Testis (tissue), 2 donors: ENCODE measurements at regions not wholly inside any gene's neighbourhood (a gene's known extent, or its start where the extent isn't known, plus 50 kb on each side); places are given as distances from the start of the nearest gene placed in this dataset.

Experiments
- DNase-seq: peaks from one replicate; pipeline ENCODE4 v3.0.0-alpha.2; 2019
- H3K27ac ChIP-seq, 2 donors: fragments of 200-600 bp; sonication (generic); one replicate each; pipeline ENCODE4 v1.5.1; 2019
- H3K27me3 ChIP-seq: fragments of 200-600 bp; sonication (generic); one replicate; pipeline ENCODE4 v1.5.1; 2019
- H3K36me3 ChIP-seq: fragments of 200-600 bp; sonication (generic); one replicate; pipeline ENCODE4 v1.5.1; 2017; ENCODE audit warnings: low read depth; ENCODE audit errors: missing control alignments
- H3K4me1 ChIP-seq: fragments of 200-600 bp; sonication (generic); one replicate; pipeline ENCODE4 v1.5.1; 2019
- H3K4me3 ChIP-seq, 2 donors: fragments of 200-600 bp; sonication (generic); one replicate each; pipeline ENCODE4 v1.5.1; 2017 to 2019
- H3K9me3 ChIP-seq: fragments of 200-600 bp; sonication (generic); one replicate; pipeline ENCODE4 v1.5.1; 2017
- POLR2A ChIP-seq: fragments of 450-650 bp; IDR thresholded peaks from one replicate; pipeline ENCODE4 v1.6.1; 2017; ENCODE audit warnings: antibody characterized with exemption, mild to moderate bottlenecking, moderate library complexity
- WGBS, 2 donors: methylation state at CpG; one replicate each; pipeline ENCODE4 v1.1.5; 2018; 5-methylcytosine and 5-hydroxymethylcytosine counted together
- intact Hi-C: fragments of 100-400 bp; cut with DNase I; formaldehyde crosslinking; loops from one replicate; pipeline ENCODE4 v1.15.1; 2023; ENCODE audit warnings: low total_unique reads
- small RNA-seq, 2 donors: library from RNA; depleted of rRNA; stranded (forward); fragments of <200 nt; gene quantifications; one replicate each; pipeline ENCODE3, GENCODE V24; 2016
- TF ChIP-seq, protein P1 (sequence below), 3 experiments: fragments of 450-650 bp in 2 of 3; fragments of 200-600 bp in 1 of 3; sonication (generic) in 1 of 3; IDR thresholded peaks; one replicate each; pipeline ENCODE4 v1.5.1; 2016 to 2019; ENCODE audit warnings: antibody characterized with exemption in 3 of 3, mild to moderate bottlenecking in 2 of 3, moderate library complexity in 1 of 3

DNA sequence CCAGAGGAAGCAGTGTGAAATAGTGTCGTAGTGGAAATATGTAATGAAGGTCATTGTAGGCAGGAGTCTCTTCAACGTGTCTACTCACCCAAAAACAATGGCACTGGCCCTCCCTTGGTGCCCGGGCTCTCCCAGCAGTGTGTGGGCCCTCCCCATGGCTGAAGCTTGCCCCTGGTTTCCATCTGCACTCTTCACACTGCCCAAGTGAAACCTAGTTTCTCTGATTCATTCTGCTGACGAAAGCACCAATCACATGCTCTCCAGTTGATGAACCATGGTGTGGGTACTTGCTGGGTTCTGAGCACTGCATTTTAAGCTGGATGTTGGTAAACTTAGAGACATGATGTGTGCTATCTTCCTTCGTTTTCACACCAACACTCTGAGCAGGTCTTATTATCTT, 61.0 kb upstream of the AGBL1 start:
- no peak overlapping the region for H3K27ac ChIP-seq
- H3K36me3 ChIP-seq = no peaks in the 10 kb centered on the region
- WGBS, 2 donors = 65 to 66% methylated on average over 5 of the region's 5 CpGs
- H3K4me1 ChIP-seq = no peaks in the 10 kb centered on the region
- intact Hi-C loops = no loop called here
- H3K27me3 ChIP-seq = no peaks in the 10 kb centered on the region
- no peak overlapping the region for H3K4me3 ChIP-seq
- TF ChIP-seq POLR2A = no peak
- TF ChIP-seq, protein P1, sequence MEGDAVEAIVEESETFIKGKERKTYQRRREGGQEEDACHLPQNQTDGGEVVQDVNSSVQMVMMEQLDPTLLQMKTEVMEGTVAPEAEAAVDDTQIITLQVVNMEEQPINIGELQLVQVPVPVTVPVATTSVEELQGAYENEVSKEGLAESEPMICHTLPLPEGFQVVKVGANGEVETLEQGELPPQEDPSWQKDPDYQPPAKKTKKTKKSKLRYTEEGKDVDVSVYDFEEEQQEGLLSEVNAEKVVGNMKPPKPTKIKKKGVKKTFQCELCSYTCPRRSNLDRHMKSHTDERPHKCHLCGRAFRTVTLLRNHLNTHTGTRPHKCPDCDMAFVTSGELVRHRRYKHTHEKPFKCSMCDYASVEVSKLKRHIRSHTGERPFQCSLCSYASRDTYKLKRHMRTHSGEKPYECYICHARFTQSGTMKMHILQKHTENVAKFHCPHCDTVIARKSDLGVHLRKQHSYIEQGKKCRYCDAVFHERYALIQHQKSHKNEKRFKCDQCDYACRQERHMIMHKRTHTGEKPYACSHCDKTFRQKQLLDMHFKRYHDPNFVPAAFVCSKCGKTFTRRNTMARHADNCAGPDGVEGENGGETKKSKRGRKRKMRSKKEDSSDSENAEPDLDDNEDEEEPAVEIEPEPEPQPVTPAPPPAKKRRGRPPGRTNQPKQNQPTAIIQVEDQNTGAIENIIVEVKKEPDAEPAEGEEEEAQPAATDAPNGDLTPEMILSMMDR (IDR thresholded peaks at IDR 0.05) = no peak
- no peaks in the 10 kb centered on the region for H3K9me3 ChIP-seq
- DNase-seq = no peak

DNA sequence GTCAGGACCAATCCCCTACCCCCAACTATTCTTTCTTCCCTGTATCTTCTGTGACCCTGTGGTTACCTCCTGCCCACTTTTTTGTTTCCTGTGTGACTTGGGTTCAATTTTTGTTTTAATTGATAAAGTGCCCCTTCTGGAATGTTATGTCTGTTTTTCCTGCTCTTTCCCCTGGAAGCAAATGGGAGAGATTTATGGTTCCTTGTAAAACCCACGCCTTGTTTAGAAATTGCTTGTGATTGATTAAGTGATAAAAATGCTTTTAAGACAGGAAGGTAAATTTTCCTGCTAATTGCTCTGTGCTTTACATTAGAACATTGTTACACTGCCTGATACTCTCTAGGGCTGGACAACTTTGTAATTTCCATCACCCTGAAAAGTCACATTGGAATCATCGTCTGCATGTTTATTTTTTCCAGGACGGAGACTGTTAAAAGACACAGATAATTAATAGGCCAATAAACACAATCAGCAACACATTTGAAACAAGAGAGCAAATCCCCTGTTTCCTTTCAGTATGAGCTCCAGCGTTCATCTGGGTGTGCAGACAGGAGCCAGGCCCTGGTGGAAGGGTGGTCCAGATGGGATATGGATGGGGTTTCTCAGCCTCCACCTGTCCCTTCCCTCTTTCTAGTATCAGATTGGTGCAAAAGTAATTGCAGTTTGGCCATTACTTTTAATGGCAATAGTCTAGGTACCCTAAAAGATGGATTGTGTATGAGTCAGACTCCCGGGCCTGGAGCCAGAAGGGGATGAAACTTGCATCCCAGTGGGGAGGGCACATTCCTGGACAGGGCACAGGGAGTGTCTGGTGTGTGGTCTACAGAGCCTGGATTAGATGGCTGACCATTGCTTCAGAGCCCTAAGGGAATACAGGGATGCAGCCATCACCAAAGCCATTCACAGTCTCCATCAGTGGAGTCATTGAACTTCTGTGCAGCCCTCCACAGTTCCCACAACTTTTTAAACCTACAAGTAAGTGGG, 58.1 kb upstream of the AGBL1 start:
- 43% methylated on average over 5 of the region's 5 CpGs for WGBS, 2 donors
- no peak for DNase-seq
- no peak overlapping the region for H3K4me3 ChIP-seq
- no peak overlapping the region for H3K27ac ChIP-seq
- intact Hi-C loops = no loop called here
- H3K9me3 ChIP-seq = no peaks in the 10 kb centered on the region
- no peaks in the 10 kb centered on the region for H3K4me1 ChIP-seq
- TF ChIP-seq, protein P1 (IDR thresholded peaks at IDR 0.05) = no peak
- TF ChIP-seq POLR2A = no peak
- H3K27me3 ChIP-seq = no peaks in the 10 kb centered on the region
- no peaks in the 10 kb centered on the region for H3K36me3 ChIP-seq

DNA sequence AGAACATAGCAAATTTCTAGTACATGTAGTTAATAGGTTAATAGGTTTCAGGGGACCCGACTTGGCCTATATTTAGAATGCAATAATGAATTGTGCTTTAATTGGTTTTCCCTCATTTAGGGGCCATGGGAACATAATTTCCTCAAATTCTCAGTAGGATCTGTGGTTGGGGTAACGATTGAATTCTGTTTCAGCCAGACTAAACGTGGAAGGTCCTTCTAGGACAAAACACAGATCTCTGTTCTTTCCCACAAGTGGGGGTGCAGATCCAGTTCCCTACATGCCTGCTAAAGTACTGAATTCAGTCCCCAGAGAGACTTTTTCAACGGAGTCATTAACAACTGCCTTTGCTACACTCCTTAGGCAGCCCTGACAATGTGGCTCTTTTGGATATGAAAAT, 50.7 kb upstream of the AGBL1 start:
- 58 to 60% methylated on average over 4 of the region's 4 CpGs for WGBS, 2 donors
- Histone ChIP-seq H3K27me3 (no peaks in the 10 kb centered on the region), H3K36me3 (no peaks in the 10 kb centered on the region), H3K4me1 (no peaks in the 10 kb centered on the region), H3K4me3 (no peak overlapping the region), H3K9me3 (no peaks in the 10 kb centered on the region), H3K27ac (no peak overlapping the region)
- no peak for DNase-seq
- no peak for TF ChIP-seq POLR2A
- TF ChIP-seq, protein P1 (IDR thresholded peaks at IDR 0.05) = no peak
- intact Hi-C loops = no loop called here

Small RNA genes lying in the stretch of these regions (small RNA-seq; reads per million reads assigned to genes)
- gene AC104229.1 = 0 reads per million in 2 donors
